DMS53 treated with DMSO at 0.1 percent for 48 hours (cell line): ENCODE measurements at regions not wholly inside any gene's neighbourhood (a gene's known extent, or its start where the extent isn't known, plus 50 kb on each side); places are given as distances from the start of the nearest gene placed in this dataset.
A peak's percentile ranks its signal among the peaks of the same experiment; 100 is the strongest.

Experiments used
- DNase-seq: peaks from one replicate; lab custom pipeline; 2025; ENCODE audit not compliant: unreplicated experiment; lab: John Stamatoyannopoulos, UW

- peak; percentile 63 for DNase-seq
These were observed 502.3 kb upstream of the DIAPH2 start for GRCh38 chrX:96182366-96182765.

- no peak for DNase-seq
These were observed 501.3 kb upstream of the DIAPH2 start for GRCh38 chrX:96183391-96183790.

GRCh38 chrX:96183843-96184242, 500.8 kb upstream of the DIAPH2 start:
- DNase-seq: peak; percentile 14

GRCh38 chrX:96204928-96205327, 479.7 kb upstream of the DIAPH2 start:
- peak; percentile 40 for DNase-seq

- no peak for DNase-seq
These were observed 472.7 kb upstream of the DIAPH2 start for GRCh38 chrX:96211953-96212352.

GRCh38 chrX:96214681-96215080, 470.0 kb upstream of the DIAPH2 start:
- DNase-seq: peak; percentile 14

- peak; percentile 29 for DNase-seq
These were observed 460.4 kb upstream of the DIAPH2 start for GRCh38 chrX:96224279-96224678.

- DNase-seq: no peak
These were observed 439.7 kb upstream of the DIAPH2 start for GRCh38 chrX:96244955-96245354.

- DNase-seq: no peak
These were observed 438.2 kb upstream of the DIAPH2 start for GRCh38 chrX:96246436-96246835.
